Activated CD4-positive, alpha-beta T cell treated with anti-CD3 and anti-CD28 coated beads, Interleukin-2, amount 50 U/mL, for 4 hours (primary cell): ENCODE measurements at regions not wholly inside any gene's neighbourhood (a gene's known extent, or its start where the extent isn't known, plus 50 kb on each side); places are given as distances from the start of the nearest gene placed in this dataset.
"Not testable (repeated sequence)": the region's sequence is repeated elsewhere in the genome, so short reads cannot be mapped to it uniquely, and the experiment has no call there.

ENCODE experiments used
- DNase-seq, 2 experiments: peaks; one replicate each; pipeline ENCODE4 v3.0.0-alpha.2; 2020

- DNase-seq: no peak
Observed at GRCh38 chr6:141552463-141552862, 580.3 kb upstream of the GJE1 start.

GRCh38 chr6:141552031-141552430 lies 580.7 kb upstream of the GJE1 start:
- DNase-seq: no peak

GRCh38 chr6:141551318-141551717 lies 581.4 kb upstream of the GJE1 start:
- DNase-seq: no peak

GRCh38 chr6:141550471-141550870 lies 582.3 kb upstream of the GJE1 start:
- no peak for DNase-seq

- DNase-seq: no peak
Observed at GRCh38 chr6:141548966-141549365, 583.8 kb upstream of the GJE1 start.

GRCh38 chr6:141541581-141542324 lies 591.0 kb upstream of the GJE1 start:
- no peak for DNase-seq

GRCh38 chr6:141540207-141540606 lies 592.5 kb upstream of the GJE1 start:
- no peak for DNase-seq

- no peak for DNase-seq
Observed at GRCh38 chr6:141539617-141540016, 593.1 kb upstream of the GJE1 start.

GRCh38 chr6:141532211-141532610 lies 600.5 kb upstream of the GJE1 start:
- no peak for DNase-seq

GRCh38 chr6:141531040-141531439 lies 601.7 kb upstream of the GJE1 start:
- no peak for DNase-seq

- no peak for DNase-seq
Observed at GRCh38 chr6:141528596-141528995, 604.1 kb upstream of the GJE1 start.

GRCh38 chr6:141526985-141527384 lies 605.7 kb upstream of the GJE1 start:
- DNase-seq: no peak

GRCh38 chr6:141521440-141521839 lies 611.3 kb upstream of the GJE1 start:
- DNase-seq: no peak

GRCh38 chr6:141513830-141514229 lies 618.9 kb upstream of the GJE1 start:
- no peak for DNase-seq

- DNase-seq: no peak
Observed at GRCh38 chr6:141510803-141511202, 621.9 kb upstream of the GJE1 start.

GRCh38 chr6:141506062-141506461 lies 626.7 kb upstream of the GJE1 start:
- DNase-seq: not testable (repeated sequence)

GRCh38 chr6:141504318-141504717 lies 628.4 kb upstream of the GJE1 start:
- not testable (repeated sequence) for DNase-seq

- DNase-seq: no peak
Observed at GRCh38 chr6:141501616-141502015, 631.1 kb upstream of the GJE1 start.

- no peak for DNase-seq
Observed at GRCh38 chr6:141498977-141499376, 633.7 kb upstream of the GJE1 start.

- no peak for DNase-seq
Observed at GRCh38 chr6:141492521-141493284, 640.0 kb upstream of the GJE1 start.

GRCh38 chr6:141491684-141492083 lies 641.0 kb upstream of the GJE1 start:
- no peak for DNase-seq

GRCh38 chr6:141490982-141491381 lies 641.7 kb upstream of the GJE1 start:
- DNase-seq: no peak

GRCh38 chr6:141488488-141488887 lies 644.2 kb upstream of the GJE1 start:
- DNase-seq: no peak

GRCh38 chr6:141486942-141487341 lies 645.8 kb upstream of the GJE1 start:
- no peak for DNase-seq
